ENCODE measurements at regions not wholly inside any gene's neighbourhood (a gene's known extent, or its start where the extent isn't known, plus 50 kb on each side); places are given as distances from the start of the nearest gene placed in this dataset.
A peak's percentile ranks its signal among the peaks of the same experiment; 100 is the strongest.

DNA sequence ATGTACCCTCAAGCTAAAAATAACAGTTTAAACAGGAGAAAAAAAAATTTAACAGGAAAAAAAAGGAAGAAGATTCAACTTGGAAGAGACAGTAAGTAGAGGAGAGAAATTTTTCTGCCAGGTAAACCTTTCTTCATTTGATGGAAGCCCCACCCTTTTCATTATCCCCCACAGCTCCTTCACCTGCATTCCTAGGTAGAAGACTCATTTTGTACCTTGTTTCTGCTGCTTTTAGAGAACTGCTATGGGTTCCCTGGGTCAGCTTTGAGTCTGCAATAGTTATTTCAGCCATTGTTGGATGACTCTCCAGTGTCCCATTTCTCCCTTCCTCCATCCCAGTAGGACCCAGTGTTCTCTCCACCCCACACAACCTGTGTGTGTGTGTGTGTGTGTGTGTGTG, 74.1 kb upstream of the CPEB4 start:
- Histone ChIP-seq H2BK15ac (ENCODE audit: low read length) (0 out of 2 replicates have a peak overlapping the region, but pooled peaks have one; percentile 46), H3K9me3 (ENCODE audit: insufficient read depth in 2 of 2, low read depth in 1 of 2, low read length in 1 of 2) (no peaks in the 10 kb centered on the region), H3K23ac (ENCODE audit: insufficient read length) (no peak overlapping the region), H3K4me3 (ENCODE audit: extremely low read depth in 1 of 4, insufficient read depth in 2 of 4, low read depth in 3 of 4, low read length in 4 of 4) (no peak overlapping the region), H2BK5ac (ENCODE audit: low read depth, low read length) (no peak overlapping the region), H2AFZ (ENCODE audit: low read length) (peak overlapping the region; percentile 72; the same call in 1 of the 2 replicates), H3K4me2 (ENCODE audit: insufficient read depth in 1 of 2, low read depth in 2 of 2, low read length in 2 of 2) (no peak overlapping the region), H3K79me1 (ENCODE audit: low read depth, low read length) (no peaks in the 10 kb centered on the region), H4K20me1 (replicated peaks in 1 of 2; ENCODE audit: control insufficient read depth in 1 of 2, insufficient read depth in 2 of 2, low read length in 2 of 2) (peaks cover 0 to 6% of the 10 kb centered on the region in 2 experiments), H4K8ac (ENCODE audit: extremely low read depth, insufficient read depth, low read length) (no peak overlapping the region), H2BK120ac (replicated peaks; ENCODE audit: low read depth, low read length) (no peak overlapping the region), H3K79me2 (ENCODE audit: control insufficient read depth in 1 of 2, insufficient read depth in 2 of 2, low read length in 2 of 2) (no peaks in the 10 kb centered on the region), H3K56ac (replicated peaks; ENCODE audit: insufficient read length, low read depth, low read length) (no peak overlapping the region), H4K5ac (ENCODE audit: insufficient read length, low read depth, low read length) (no peak overlapping the region), H3K4me1 (replicated peaks in 1 of 4; ENCODE audit: control insufficient read depth in 3 of 4, insufficient read depth in 4 of 4, low read length in 3 of 4) (no peaks in the 10 kb centered on the region), H3K23me2 (ENCODE audit: low read depth, low read length) (peaks cover 11% of the 10 kb centered on the region; the same call in 1 of the 2 replicates), H3K9ac (replicated peaks in 1 of 4; ENCODE audit: extremely low read depth in 1 of 4, low read depth in 3 of 4, low read length in 3 of 4) (no peak overlapping the region), H2BK20ac (ENCODE audit: low read length) (0 out of 2 replicates have a peak overlapping the region, but pooled peaks have one; percentile 61), H3K18ac (ENCODE audit: extremely low read depth, low read length) (no peak overlapping the region), H3K14ac (ENCODE audit: insufficient read length) (no peak overlapping the region), H2BK12ac (ENCODE audit: low read depth, low read length) (no peak overlapping the region), H3K36me3 (ENCODE audit: control insufficient read depth in 2 of 4, insufficient read depth in 4 of 4, low read length in 3 of 4) (no peaks in the 10 kb centered on the region), H2AK5ac (ENCODE audit: low read depth, low read length) (no peak overlapping the region), H3K27ac (ENCODE audit: low read depth, low read length) (no peak overlapping the region), H4K91ac (replicated peaks; ENCODE audit: insufficient read length, low read length) (no peak overlapping the region), H3K4ac (replicated peaks; ENCODE audit: insufficient read length, low read depth, low read length) (no peak overlapping the region), H3K27me3 (replicated peaks in 1 of 4; ENCODE audit: control insufficient read depth in 3 of 4, extremely low read depth in 1 of 4, insufficient read depth in 3 of 4, low read length in 3 of 4) (no peaks in the 10 kb centered on the region)
- CTCF ChIA-PET (ENCODE audit: partially characterized antibody) = interaction anchor here (0.8 to 1.7 kb wide), 4 partner anchors 16 to 195 kb away, joined by 3 to 5 read pairs (median 4); no protein-coding TSS in a partner anchor
- DNase-seq (ENCODE audit: low read depth in 1 of 2, low spot score in 2 of 2) (no peak), FAIRE-seq (no peak)
- POLR2A ChIA-PET (ENCODE audit: partially characterized antibody) = interaction anchor here (0.6 kb wide), 1 partner anchor 499 kb away, joined by 3 read pairs; no protein-coding TSS in a partner anchor
- TF ChIP-seq EP300 (IDR thresholded peaks at IDR 0.05; ENCODE audit: borderline replicate concordance in 1 of 2, low read depth in 2 of 2, low read length in 2 of 2) = no peak
- TF ChIP-seq RNF2 (IDR thresholded peaks at IDR 0.05; ENCODE audit: borderline replicate concordance, low read depth, low read length, missing control alignments, poor library complexity, severe bottlenecking) = no peak
- TF ChIP-seq SP1 (IDR thresholded peaks at IDR 0.05; ENCODE audit: low read depth, low read length) = no peak
- no peak for TF ChIP-seq ZNF274 (IDR thresholded peaks at IDR 0.05; ENCODE audit: borderline replicate concordance, extremely low read depth, low read length)
- no peak for TF ChIP-seq HDAC6 (IDR thresholded peaks at IDR 0.05; ENCODE audit: low read depth, low read length)
- no peak for TF ChIP-seq KDM4A (IDR thresholded peaks at IDR 0.05; ENCODE audit: low read depth, low read length, severe bottlenecking)
